GM23338 (cell line): ENCODE measurements at regions not wholly inside any gene's neighbourhood (a gene's known extent, or its start where the extent isn't known, plus 50 kb on each side); places are given as distances from the start of the nearest gene placed in this dataset.

Experiments used
- ATAC-seq: fragments of 200-7000 bp; cut with Tn5 transposase; 3 replicates; pipeline ENCODE4 v1.9.1; 2020
- DNase-seq: peaks from one replicate; pipeline ENCODE4 v3.0.0-alpha.2; 2015; ENCODE audit warnings: low spot score
- H2AFZ ChIP-seq: fragments of 200-600 bp; sonication (generic); 2 replicates; pipeline ENCODE4 v1.8.0; 2016; ENCODE audit warnings: antibody characterized with exemption, mild to moderate bottlenecking, moderate library complexity
- H3F3A ChIP-seq: fragments of 200-600 bp; sonication (generic); replicated peaks from 2 replicates; pipeline ENCODE4 v1.8.0; 2017; ENCODE audit warnings: antibody characterized with exemption, mixed run types, low read depth
- H3K27ac ChIP-seq: fragments of 200-600 bp; sonication (generic); 2 replicates; pipeline ENCODE4 v1.6.1; 2016; ENCODE audit warnings: low read depth
- H3K27me3 ChIP-seq: fragments of 200-600 bp; sonication (generic); 2 replicates; pipeline ENCODE4 v1.8.0; 2016; ENCODE audit warnings: mild to moderate bottlenecking, mixed run types, moderate library complexity; ENCODE audit not compliant: insufficient read depth
- H3K36me3 ChIP-seq: fragments of 200-600 bp; sonication (generic); 2 replicates; pipeline ENCODE4 v1.8.0; 2016; ENCODE audit warnings: mild to moderate bottlenecking; ENCODE audit not compliant: insufficient read depth
- H3K4me1 ChIP-seq: fragments of 200-600 bp; sonication (generic); 2 replicates; pipeline ENCODE4 v1.8.0; 2016; ENCODE audit warnings: mild to moderate bottlenecking, moderate library complexity; ENCODE audit not compliant: insufficient read depth
- H3K4me2 ChIP-seq: fragments of 200-600 bp; sonication (generic); 2 replicates; pipeline ENCODE4 v1.7.1; 2017; ENCODE audit warnings: mixed run types
- H3K4me3 ChIP-seq: fragments of 200-600 bp; sonication (generic); 2 replicates; pipeline ENCODE4 v1.6.1; 2016; ENCODE audit warnings: mixed run types
- H3K79me2 ChIP-seq: fragments of 200-600 bp; sonication (generic); replicated peaks from 2 replicates; pipeline ENCODE4 v1.8.0; 2017; ENCODE audit warnings: mild to moderate bottlenecking; ENCODE audit not compliant: insufficient read depth
- H3K9me2 ChIP-seq: fragments of 200-600 bp; sonication (generic); 2 replicates; pipeline ENCODE4 v1.8.0; 2017; ENCODE audit not compliant: insufficient read depth
- H4K20me1 ChIP-seq: fragments of 200-600 bp; sonication (generic); replicated peaks from 2 replicates; pipeline ENCODE4 v1.8.0; 2017; ENCODE audit warnings: mild to moderate bottlenecking; ENCODE audit not compliant: insufficient read depth
- H3K27ac Mint-ChIP-seq: 2 replicates; pipeline ENCODE4 v1.8.0; 2020; ENCODE audit warnings: inconsistent platforms, mild to moderate bottlenecking, moderate library complexity, mixed read lengths
- H3K27me3 Mint-ChIP-seq: 3 replicates; pipeline ENCODE4 v1.8.0; 2022; ENCODE audit warnings: low read depth, mild to moderate bottlenecking, moderate library complexity, mixed read lengths, inconsistent platforms; ENCODE audit not compliant: insufficient read depth, poor library complexity
- H3K36me3 Mint-ChIP-seq: 3 replicates; pipeline ENCODE4 v1.8.0; 2021; ENCODE audit warnings: low read depth, mild to moderate bottlenecking, inconsistent platforms, moderate library complexity, mixed read lengths
- H3K4me1 Mint-ChIP-seq: 3 replicates; pipeline ENCODE4 v1.8.0; 2020; ENCODE audit warnings: mild to moderate bottlenecking, inconsistent platforms, mixed read lengths
- H3K4me3 Mint-ChIP-seq: 3 replicates; pipeline ENCODE4 v1.8.0; 2021; ENCODE audit warnings: moderate library complexity, mild to moderate bottlenecking, inconsistent platforms, mixed read lengths
- H3K9me3 Mint-ChIP-seq: 3 replicates; pipeline ENCODE4 v1.8.0; 2020; ENCODE audit warnings: moderate library complexity, mild to moderate bottlenecking, inconsistent platforms, mixed read lengths
- CREB1 ChIP-seq: fragments of 250-450 bp; sonication (Bioruptor Pico); IDR thresholded peaks from 2 replicates; pipeline ENCODE4 v1.5.0; 2020; ENCODE audit warnings: low read depth, mild to moderate bottlenecking, moderate library complexity
- CTCF ChIP-seq, 2 experiments: fragments of 200-600 bp in 1 of 2; sonication (generic) in 1 of 2; conservative IDR thresholded peaks; 2 replicates each; pipeline versions ENCODE4 v1.5.1 to v1.6.1; 2016 to 2017; ENCODE audit warnings: antibody characterized with exemption in 2 of 2, low read depth in 2 of 2, mild to moderate bottlenecking in 2 of 2, moderate library complexity in 1 of 2
- ETS1 ChIP-seq: IDR thresholded peaks from 2 replicates; pipeline ENCODE4 v1.6.1; 2016; ENCODE audit warnings: antibody characterized with exemption
- JUNB ChIP-seq: IDR thresholded peaks from one replicate; pipeline ENCODE4 v1.6.1; 2016; ENCODE audit warnings: antibody characterized with exemption; ENCODE audit not compliant: unreplicated experiment
- NANOG ChIP-seq: IDR thresholded peaks from 2 replicates; pipeline ENCODE4 v1.6.1; 2016; ENCODE audit warnings: antibody characterized with exemption, borderline replicate concordance
- POLR2AphosphoS5 ChIP-seq: IDR thresholded peaks from 2 replicates; pipeline ENCODE4 v1.6.1; 2016; ENCODE audit warnings: antibody characterized with exemption, low read depth
- ZNF114 ChIP-seq: fragments of 250-450 bp; sonication (Bioruptor Pico); IDR thresholded peaks from 2 replicates; pipeline ENCODE4 v1.5.0; 2020; ENCODE audit warnings: mild to moderate bottlenecking, moderate library complexity
- ZNF331 ChIP-seq: fragments of 250-450 bp; sonication (Bioruptor Pico); IDR thresholded peaks from 2 replicates; pipeline ENCODE4 v1.5.0; 2020; ENCODE audit warnings: low read depth, mild to moderate bottlenecking, moderate library complexity
- ZNF462 ChIP-seq: fragments of 250-450 bp; sonication (Bioruptor Pico); IDR thresholded peaks from 2 replicates; pipeline ENCODE4 v1.5.0; 2020; ENCODE audit warnings: mild to moderate bottlenecking, moderate library complexity

- TF ChIP-seq CTCF (conservative IDR thresholded peaks at IDR 0.05; ENCODE audit: low read depth in 2 of 2) (no peak), NANOG (no peak)
These were observed 83.9 kb downstream of the MAD2L1 start (continued) for GRCh38 chr4:119982756-119983155.

GRCh38 chr4:119980456-119980855 lies 86.2 kb downstream of the MAD2L1 start:
- Mint-ChIP-seq H3K27ac (no peak overlapping the region), H3K4me3 (no peak overlapping the region), H3K27me3 (no peaks in the 10 kb centered on the region), H3K4me1 (peaks cover 8% of the 10 kb centered on the region; the same call in 2 of the 3 replicates), H3K36me3 (no peaks in the 10 kb centered on the region), H3K9me3 (no peaks in the 10 kb centered on the region)
- Histone ChIP-seq H3F3A (no peaks in the 10 kb centered on the region), H3K79me2 (no peaks in the 10 kb centered on the region), H3K27me3 (no peaks in the 10 kb centered on the region), H3K36me3 (no peaks in the 10 kb centered on the region), H3K4me2 (no peak overlapping the region), H3K9me2 (no peaks in the 10 kb centered on the region), H2AFZ (no peak overlapping the region), H3K27ac (no peak overlapping the region), H4K20me1 (no peaks in the 10 kb centered on the region), H3K4me3 (no peak overlapping the region), H3K4me1 (peaks cover 26% of the 10 kb centered on the region; the same call in 1 of the 2 replicates)
- ATAC-seq: no peak
- TF ChIP-seq ZNF462 (CRISPR knock-in tag) (no peak), POLR2AphosphoS5 (no peak), CREB1 (CRISPR knock-in tag) (no peak), ETS1 (no peak), ZNF331 (CRISPR knock-in tag) (no peak), ZNF114 (CRISPR knock-in tag) (no peak), JUNB (no peak), NANOG (no peak), CTCF (conservative IDR thresholded peaks at IDR 0.05; ENCODE audit: low read depth in 2 of 2) (no peak)
- DNase-seq: no peak
